Endothelial cell of umbilical vein (primary cell): ENCODE measurements at regions not wholly inside any gene's neighbourhood (a gene's known extent, or its start where the extent isn't known, plus 50 kb on each side); places are given as distances from the start of the nearest gene placed in this dataset.

ENCODE experiments used
- BruUV-seq: library from RNA; stranded (reverse); fragments of 400-500 nt; replicated peaks from 2 replicates; lab custom pipeline; 2021; lab: Mats Ljungman, UMichigan
- CTCF ChIA-PET: fragments of 300-600, 350-600 bp; sonication (Branson Sonifier 250); formaldehyde crosslinking; loops from one replicate; lab custom pipeline; 2021; ENCODE audit warnings: antibody characterized with exemption, inconsistent platforms; lab: Charles Lee
- POLR2A ChIA-PET: fragments of 300-600, 350-600 bp; sonication (Branson Sonifier 250); formaldehyde crosslinking; loops from one replicate; lab custom pipeline; 2021; ENCODE audit warnings: antibody characterized with exemption, inconsistent platforms; lab: Charles Lee
- DNase-seq: peaks from one replicate; pipeline ENCODE4 v3.0.0-alpha.2; 2011; ENCODE audit warnings: low read depth, low spot score
- FAIRE-seq: peaks from 2 replicates; lab custom pipeline; 2011; peaks lifted over from hg19 to GRCh38; lab: Jason Lieb, UNC
- H2AFZ ChIP-seq: 2 replicates; pipeline ENCODE4 v1.6.0; 2012; ENCODE audit warnings: low read depth, low read length, control low read depth, inconsistent platforms
- H3K27ac ChIP-seq: 2 replicates; pipeline ENCODE4 v1.5.1; 2011; ENCODE audit warnings: low read depth, mild to moderate bottlenecking, control low read depth, low read length, moderate library complexity; ENCODE audit not compliant: insufficient read depth
- H3K27me3 ChIP-seq, 2 experiments: 2 replicates each; pipeline versions ENCODE4 v1.6.0 to v1.6.1; 2011; ENCODE audit warnings: low read length in 2 of 2, mixed read lengths in 1 of 2; ENCODE audit not compliant: control insufficient read depth in 2 of 2, insufficient read depth in 2 of 2
- H3K36me3 ChIP-seq, 2 experiments: 2 replicates in 1 of 2; 3 replicates in 1 of 2; pipeline ENCODE4 v1.5.1; 2011; ENCODE audit warnings: low read length in 2 of 2, mild to moderate bottlenecking in 1 of 2, moderate library complexity in 1 of 2; ENCODE audit not compliant: control insufficient read depth in 2 of 2, insufficient read depth in 2 of 2; ENCODE audit errors: extremely low read depth in 1 of 2
- H3K4me1 ChIP-seq: 3 replicates; pipeline ENCODE4 v1.5.1; 2011; ENCODE audit warnings: mild to moderate bottlenecking, low read length; ENCODE audit not compliant: control insufficient read depth, insufficient read depth; ENCODE audit errors: extremely low read depth
- H3K4me2 ChIP-seq: 2 replicates; pipeline ENCODE4 v1.6.1; 2011; ENCODE audit warnings: low read length, control low read depth, mixed read lengths; ENCODE audit not compliant: insufficient read depth
- H3K4me3 ChIP-seq, 3 experiments: fragments of 200-600 bp in 1 of 3; sonication (generic), shearing (Covaris generic) in 1 of 3; replicated peaks in 1 of 3; 2 replicates each; pipeline ENCODE4 v1.5.1; 2011 to 2016; ENCODE audit warnings: control low read depth in 3 of 3, low read length in 3 of 3, mild to moderate bottlenecking in 2 of 3, inconsistent platforms in 1 of 3, low read depth in 1 of 3, moderate library complexity in 1 of 3; ENCODE audit not compliant: insufficient read depth in 1 of 3
- H3K79me2 ChIP-seq: 2 replicates; pipeline ENCODE4 v1.6.0; 2012; ENCODE audit warnings: low read length, inconsistent platforms; ENCODE audit not compliant: control insufficient read depth, insufficient read depth
- H3K9ac ChIP-seq: replicated peaks from 2 replicates; pipeline ENCODE3; 2011; ENCODE audit warnings: low read length, control low read depth; ENCODE audit not compliant: insufficient read depth; ENCODE audit errors: extremely low read depth
- H3K9me1 ChIP-seq: replicated peaks from 3 replicates; pipeline ENCODE4 v1.6.0; 2011; ENCODE audit warnings: mild to moderate bottlenecking, low read length; ENCODE audit not compliant: control insufficient read depth, insufficient read depth; ENCODE audit errors: extremely low read depth
- H3K9me3 ChIP-seq: replicated peaks from 2 replicates; pipeline ENCODE4 v1.5.1; 2012; ENCODE audit warnings: low read length, inconsistent platforms; ENCODE audit not compliant: control insufficient read depth, insufficient read depth
- H4K20me1 ChIP-seq: replicated peaks from 2 replicates; pipeline ENCODE3; 2011; ENCODE audit warnings: mild to moderate bottlenecking, low read length; ENCODE audit not compliant: control insufficient read depth, insufficient read depth; ENCODE audit errors: extremely low read depth
- EZH2 ChIP-seq: IDR thresholded peaks from 2 replicates; pipeline ENCODE4 v1.6.1; 2012; ENCODE audit warnings: borderline replicate concordance, low read depth, mild to moderate bottlenecking, moderate library complexity, low read length, inconsistent platforms; ENCODE audit not compliant: severe bottlenecking
- FOS ChIP-seq: IDR thresholded peaks from 2 replicates; pipeline ENCODE4 v1.6.1; 2011; ENCODE audit warnings: mild to moderate bottlenecking, low read length, moderate library complexity, borderline replicate concordance; ENCODE audit not compliant: insufficient read depth
- GATA2 ChIP-seq: IDR thresholded peaks from 2 replicates; pipeline ENCODE4 v1.7.0; 2011; ENCODE audit warnings: low read depth, mild to moderate bottlenecking, moderate library complexity, mixed read lengths, low read length; ENCODE audit not compliant: insufficient read length, insufficient read depth
- JUN ChIP-seq: IDR thresholded peaks from 2 replicates; pipeline ENCODE4 v1.6.1; 2011; ENCODE audit warnings: borderline replicate concordance, low read depth; ENCODE audit not compliant: insufficient read length, insufficient read depth
- MAX ChIP-seq: IDR thresholded peaks from 2 replicates; pipeline ENCODE4 v1.6.1; 2011; ENCODE audit not compliant: insufficient read depth, insufficient read length
- MYC ChIP-seq: IDR thresholded peaks from one replicate; pipeline ENCODE4 v1.6.1; 2011; ENCODE audit warnings: mild to moderate bottlenecking, low read depth, low read length
- POLR2A ChIP-seq: IDR thresholded peaks from 2 replicates; pipeline ENCODE4 v1.6.1; 2012; ENCODE audit warnings: low read depth, mild to moderate bottlenecking, control low read depth, low read length
- POLR2AphosphoS5 ChIP-seq: IDR thresholded peaks from 2 replicates; pipeline ENCODE4 v1.6.1; 2012; ENCODE audit warnings: low read depth, mild to moderate bottlenecking, control low read depth, low read length, moderate library complexity; ENCODE audit not compliant: insufficient read depth
- dilution Hi-C: fragments of 300-500 bp; cut with MboI; formaldehyde crosslinking; loops from one replicate; pipeline ENCODE4 v1.15.0; 2019; ENCODE audit warnings: low sequenced_read_pairs; ENCODE audit not compliant: extremely low pct_ligation_motif_present
- intact Hi-C: fragments of 100-400 bp; cut with micrococcal nuclease; formaldehyde crosslinking; loops from one replicate; pipeline ENCODE4 v1.10.0; 2022
- TF ChIP-seq, protein P1 (sequence below), 2 donors: IDR thresholded peaks; 1 replicate in 1 of 2; 2 replicates in 1 of 2; pipeline ENCODE4 v1.5.1; 2011; ENCODE audit warnings: low read length in 2 of 2, mild to moderate bottlenecking in 2 of 2, moderate library complexity in 2 of 2, control low read depth in 1 of 2, inconsistent platforms in 1 of 2, low read depth in 1 of 2; ENCODE audit not compliant: insufficient read depth in 1 of 2; ENCODE audit errors: extremely low read depth in 1 of 2

GRCh38 chr1:218592688-218593087 is 247.6 kb downstream of the TGFB2 start:
- BruUV-seq, result no TSS peak
- Histone ChIP-seq H3K4me1 (peaks cover 19% of the 10 kb centered on the region), H3K79me2 (no peaks in the 10 kb centered on the region), H3K4me2 (peak overlapping the region; percentile 48), H3K27ac (peak overlapping the region; percentile 68), H2AFZ (peak overlapping the region; percentile 17), H3K9ac (peak overlapping the region; percentile 76), H3K27me3 (no peaks in the 10 kb centered on the region), H3K36me3 (no peaks in the 10 kb centered on the region), H4K20me1 (no peaks in the 10 kb centered on the region), H3K9me1 (no peaks in the 10 kb centered on the region), H3K9me3 (no peaks in the 10 kb centered on the region), H3K4me3 (peak overlapping the region in 1 of 3 experiments; percentile 7)
- DNase-seq (peak; percentile 94), FAIRE-seq (peak; percentile 79)
- POLR2A ChIA-PET, result no interaction called here
- CTCF ChIA-PET, result interaction anchor here (1.1 kb wide), 2 partner anchors 253 to 474 kb away, joined by 4 to 6 read pairs; no protein-coding TSS in a partner anchor
- dilution Hi-C loops, result no loop called here
- intact Hi-C loops, result loop anchor here (1.0 to 2.0 kb wide), 10 partner anchors 34 to 582 kb away; partner anchors contain the start of gene TGFB2
- TF ChIP-seq JUN, result peak; percentile 1
- no peak for TF ChIP-seq MYC
- TF ChIP-seq POLR2AphosphoS5, result peak; percentile 69
- TF ChIP-seq EZH2, result no peak
- no peak for TF ChIP-seq MAX
- peak; percentile 96 for TF ChIP-seq GATA2
- TF ChIP-seq POLR2A, result peak; percentile 42
- TF ChIP-seq, protein P1, sequence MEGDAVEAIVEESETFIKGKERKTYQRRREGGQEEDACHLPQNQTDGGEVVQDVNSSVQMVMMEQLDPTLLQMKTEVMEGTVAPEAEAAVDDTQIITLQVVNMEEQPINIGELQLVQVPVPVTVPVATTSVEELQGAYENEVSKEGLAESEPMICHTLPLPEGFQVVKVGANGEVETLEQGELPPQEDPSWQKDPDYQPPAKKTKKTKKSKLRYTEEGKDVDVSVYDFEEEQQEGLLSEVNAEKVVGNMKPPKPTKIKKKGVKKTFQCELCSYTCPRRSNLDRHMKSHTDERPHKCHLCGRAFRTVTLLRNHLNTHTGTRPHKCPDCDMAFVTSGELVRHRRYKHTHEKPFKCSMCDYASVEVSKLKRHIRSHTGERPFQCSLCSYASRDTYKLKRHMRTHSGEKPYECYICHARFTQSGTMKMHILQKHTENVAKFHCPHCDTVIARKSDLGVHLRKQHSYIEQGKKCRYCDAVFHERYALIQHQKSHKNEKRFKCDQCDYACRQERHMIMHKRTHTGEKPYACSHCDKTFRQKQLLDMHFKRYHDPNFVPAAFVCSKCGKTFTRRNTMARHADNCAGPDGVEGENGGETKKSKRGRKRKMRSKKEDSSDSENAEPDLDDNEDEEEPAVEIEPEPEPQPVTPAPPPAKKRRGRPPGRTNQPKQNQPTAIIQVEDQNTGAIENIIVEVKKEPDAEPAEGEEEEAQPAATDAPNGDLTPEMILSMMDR (IDR thresholded peaks at IDR 0.05; ENCODE audit: extremely low read depth in 1 of 2, insufficient read depth in 1 of 2, low read depth in 1 of 2, low read length in 2 of 2), result no peak
- TF ChIP-seq FOS, result peak; percentile 45
